Heart left ventricle (tissue), 16 donors: ENCODE measurements at regions not wholly inside any gene's neighbourhood (a gene's known extent, or its start where the extent isn't known, plus 50 kb on each side); places are given as distances from the start of the nearest gene placed in this dataset.

ENCODE experiments used
- ATAC-seq, 4 donors: fragments of 200-7000 bp; cut with Tn5 transposase; one replicate each; pipeline ENCODE4 v1.9.1; 2020 to 2022; ENCODE audit warnings: moderate library complexity in 4 of 4, mild to moderate bottlenecking in 3 of 4, moderate number of reproducible peaks in 1 of 4
- DNase-seq, 5 donors: peaks; one replicate each; pipeline ENCODE4 v3.0.0-alpha.2; 2020
- H3K27ac ChIP-seq, 12 donors: fragments of 200-600 bp; sonication (generic) in 4 of 12; one replicate each; pipeline versions ENCODE4 v1.5.0 to v1.8.0; 2016 to 2022; ENCODE audit warnings: mild to moderate bottlenecking in 2 of 12
- H3K27me3 ChIP-seq, 9 donors: fragments of 200-600 bp; sonication (generic) in 2 of 9; one replicate each; pipeline versions ENCODE4 v1.5.1 to v1.8.0; 2016 to 2022; ENCODE audit warnings: mild to moderate bottlenecking in 3 of 9
- H3K36me3 ChIP-seq, 9 donors: fragments of 200-600 bp; sonication (generic) in 2 of 9; one replicate each; pipeline versions ENCODE4 v1.5.0 to v1.8.0; 2018 to 2022; ENCODE audit warnings: mild to moderate bottlenecking in 2 of 9
- H3K4me1 ChIP-seq, 12 donors: fragments of 200-600 bp; sonication (generic) in 4 of 12; one replicate each; pipeline versions ENCODE4 v1.5.0 to v1.8.0; 2016 to 2022; ENCODE audit warnings: mild to moderate bottlenecking in 3 of 12
- H3K4me3 ChIP-seq, 12 donors: fragments of 200-600 bp; sonication (generic) in 4 of 12; one replicate each; pipeline versions ENCODE4 v1.5.0 to v1.8.0; 2017 to 2022; ENCODE audit warnings: mild to moderate bottlenecking in 9 of 12, moderate library complexity in 4 of 12
- H3K9me3 ChIP-seq, 12 donors: fragments of 200-600 bp; sonication (generic) in 4 of 12; one replicate each; pipeline versions ENCODE4 v1.5.0 to v1.8.0; 2016 to 2022; ENCODE audit warnings: mild to moderate bottlenecking in 1 of 12
- CTCF ChIP-seq, 12 donors: fragments of 200-600 bp; sonication (generic) in 4 of 12; IDR thresholded peaks; one replicate each; pipeline versions ENCODE4 v1.5.0 to v1.8.0; 2018 to 2022; ENCODE audit warnings: antibody characterized with exemption in 12 of 12, mild to moderate bottlenecking in 5 of 12
- POLR2A ChIP-seq, 2 donors: fragments of 450-650 bp; IDR thresholded peaks; one replicate each; pipeline ENCODE4 v1.6.1; 2017; ENCODE audit warnings: antibody characterized with exemption in 2 of 2, mild to moderate bottlenecking in 2 of 2, moderate library complexity in 2 of 2
- WGBS, 4 donors: extraction: QIAGEN DNeasy Blood & Tissue Kit in 2 of 4; methylation state at CpG; one replicate each; pipeline versions ENCODE4 v1.1.5 to v1.1.7; 2013 to 2018; 5-methylcytosine and 5-hydroxymethylcytosine counted together
- intact Hi-C, 10 donors: fragments of 100-400 bp; cut with DNase I; formaldehyde crosslinking; loops; one replicate each; pipeline versions ENCODE4 v1.11.1 to v1.14.2; 2022
- donor health status: ischemic (EF 13 %, LVEDD 7.1; RV severe dilation, severe dysfunction).
- donor health status: healthy with polysubstance abuse.
- donor health status: DM: no; HTN: yes; CAD: no.
- donor health status: DM: no; HTN: no; CAD: no.
- donor health status: ischemic (EF 25% LVEDD 6.9; RV normal size, moderate dysfunction).
- donor health status: ischemic (EF 25% LVEDD 5.7; RV mildly dilated, moderate dysfunction).
- donor health status: healthy.
- donor health status: DM: yes; HTN: yes; CAD: no.
- donor health status: ischemic (EF 35%, LVEDD 5.7; RV mildly dilated, moderate dysfunction).
- donor health status: nonischemic (EF 11% LVEDD 7.7; RV severe dilation, severe dysfunction).
- donor health status: DM: yes; HTN: yes; CAD: no.
- donor health status: PGD.
- donor health status: ischemic (EF 29% LVEDD 5.4; RV normal size, mild dysfunction).
- donor health status: nonischemic (EF 23%, LVEDD 6.1; RV moderate dilation, normal function).

- peaks cover 0 to 14% (median 8%) of the 10 kb centered on the region in 12 donors for H3K4me1 ChIP-seq
- 61 to 74% (median 66%) methylated on average over 10 of the region's 10 CpGs for WGBS, 4 donors
- no peaks in the 10 kb centered on the region for H3K9me3 ChIP-seq
- H3K27me3 ChIP-seq: no peaks in the 10 kb centered on the region
- TF ChIP-seq POLR2A (IDR thresholded peaks at IDR 0.05): no peak
- TF ChIP-seq CTCF (IDR thresholded peaks at IDR 0.05): no peak
- DNase-seq: no peak
- H3K4me3 ChIP-seq: no peak overlapping the region
- ATAC-seq: no peak
- intact Hi-C loops: loop anchor here in 1 of 10 donors (5.0 kb wide), 1 partner anchor 49 kb away; no protein-coding TSS in a partner anchor
- no peaks in the 10 kb centered on the region for H3K36me3 ChIP-seq
- no peak overlapping the region for H3K27ac ChIP-seq
Observed at GRCh38 chr2:120787822-120788700, 52.4 kb downstream of the GLI2 start.

GRCh38 chr2:120791243-120791961, 55.7 kb downstream of the GLI2 start:
- H3K36me3 ChIP-seq: no peaks in the 10 kb centered on the region
- no peaks in the 10 kb centered on the region for H3K9me3 ChIP-seq
- TF ChIP-seq CTCF (IDR thresholded peaks at IDR 0.05) (no peak), POLR2A (IDR thresholded peaks at IDR 0.05) (no peak)
- WGBS, 4 donors: 81 to 88% (median 86%) methylated on average over 12 to 14 of the region's 14 CpGs
- H3K27me3 ChIP-seq: no peaks in the 10 kb centered on the region
- ATAC-seq (no peak), DNase-seq (no peak)
- H3K4me3 ChIP-seq: no peak overlapping the region
- no peak overlapping the region for H3K27ac ChIP-seq
- intact Hi-C loops: no loop called here
- H3K4me1 ChIP-seq: peaks cover 0 to 2% (median 0%) of the 10 kb centered on the region in 12 donors

GRCh38 chr2:120791962-120792297, 56.3 kb downstream of the GLI2 start:
- DNase-seq: no peak
- H3K4me1 ChIP-seq: peaks cover 0 to 2% (median 0%) of the 10 kb centered on the region in 12 donors
- whole genome bisulfite sequencing, 4 donors: 79 to 90% (median 84%) methylated on average over 8 to 11 of the region's 11 CpGs
- intact Hi-C loops: no loop called here
- ATAC-seq: no peak
- no peaks in the 10 kb centered on the region for H3K36me3 ChIP-seq
- H3K27me3 ChIP-seq: no peaks in the 10 kb centered on the region
- H3K27ac ChIP-seq: no peak overlapping the region
- H3K4me3 ChIP-seq: no peak overlapping the region
- no peaks in the 10 kb centered on the region for H3K9me3 ChIP-seq
- TF ChIP-seq POLR2A (IDR thresholded peaks at IDR 0.05): no peak
- TF ChIP-seq CTCF (IDR thresholded peaks at IDR 0.05): no peak

- 76 to 87% (median 82%) methylated on average over 7 to 10 of the region's 10 CpGs for WGBS, 4 donors
- TF ChIP-seq POLR2A (IDR thresholded peaks at IDR 0.05) (no peak), CTCF (IDR thresholded peaks at IDR 0.05) (no peak)
- H3K27me3 ChIP-seq: no peaks in the 10 kb centered on the region
- intact Hi-C loops: no loop called here
- H3K9me3 ChIP-seq: no peaks in the 10 kb centered on the region
- DNase-seq (peak in 1 of 5 donors; percentile 35), ATAC-seq (peak in 3 of 4 donors; percentile 10 to 39 (median 10))
- no peak overlapping the region for H3K27ac ChIP-seq
- peaks cover 0 to 2% (median 0%) of the 10 kb centered on the region in 12 donors for H3K4me1 ChIP-seq
- H3K4me3 ChIP-seq: no peak overlapping the region
- H3K36me3 ChIP-seq: no peaks in the 10 kb centered on the region
Observed at GRCh38 chr2:120793682-120794403, 58.2 kb downstream of the GLI2 start.
